ENCODE measurements at regions not wholly inside any gene's neighbourhood (a gene's known extent, or its start where the extent isn't known, plus 50 kb on each side); places are given as distances from the start of the nearest gene placed in this dataset.

GRCh38 chr3:194076475-194076874 lies 59.5 kb upstream of the HES1 start:
- 83 to 94% (median 86%) methylated on average over 7 of the region's 7 CpGs for WGBS, 5 donors
- no peak for DNase-seq
- Histone ChIP-seq H3K27ac (no peak overlapping the region), H3K4me1 (peaks cover 3 to 15% (median 9%) of the 10 kb centered on the region in 6 donors), H3K36me3 (no peaks in the 10 kb centered on the region), H3K27me3 (replicated peaks in 1 of 7) (peaks cover 0 to 15% (median 0%) of the 10 kb centered on the region in 7 donors), H3K4me3 (no peak overlapping the region), H3K9me3 (no peaks in the 10 kb centered on the region)
- TF ChIP-seq POLR2A (IDR thresholded peaks at IDR 0.05) (no peak), CTCF (IDR thresholded peaks at IDR 0.05 in 8 of 11, conservative IDR thresholded peaks at IDR 0.05 in 3 of 11) (no peak), POLR2AphosphoS5 (IDR thresholded peaks at IDR 0.05) (no peak)
- intact Hi-C loops (cut with DNase I; ENCODE audit: low total_unique reads) = no loop called here

- Histone ChIP-seq H3K4me3 (no peak overlapping the region), H3K4me1 (peaks cover 0 to 19% (median 10%) of the 10 kb centered on the region in 6 donors), H3K36me3 (no peaks in the 10 kb centered on the region), H3K27ac (no peak overlapping the region), H3K27me3 (replicated peaks in 1 of 7) (peaks cover 0 to 3% (median 0%) of the 10 kb centered on the region in 7 donors), H3K9me3 (no peaks in the 10 kb centered on the region)
- WGBS, 5 donors = 79 to 89% (median 82%) methylated on average over 2 of the region's 2 CpGs
- no peak for DNase-seq
- TF ChIP-seq CTCF (IDR thresholded peaks at IDR 0.05 in 8 of 11, conservative IDR thresholded peaks at IDR 0.05 in 3 of 11) (no peak), POLR2AphosphoS5 (IDR thresholded peaks at IDR 0.05) (no peak)
- intact Hi-C loops (cut with DNase I; ENCODE audit: low total_unique reads) = no loop called here
These were observed 58.3 kb upstream of the HES1 start for GRCh38 chr3:194077602-194078001.

- TF ChIP-seq POLR2A (IDR thresholded peaks at IDR 0.05) = no peak
- no peak for TF ChIP-seq POLR2AphosphoS5 (IDR thresholded peaks at IDR 0.05)
- TF ChIP-seq CTCF (IDR thresholded peaks at IDR 0.05 in 8 of 11, conservative IDR thresholded peaks at IDR 0.05 in 3 of 11) = no peak
- H3K27ac ChIP-seq = no peak overlapping the region
- H3K9me3 ChIP-seq = no peaks in the 10 kb centered on the region
- intact Hi-C loops (cut with DNase I; ENCODE audit: low total_unique reads) = no loop called here
- H3K27me3 ChIP-seq (replicated peaks in 1 of 7) = no peaks in the 10 kb centered on the region
- H3K4me3 ChIP-seq = no peak overlapping the region
- WGBS, 5 donors = 59 to 76% (median 64%) methylated on average over 8 of the region's 8 CpGs
- peaks cover 0 to 25% (median 16%) of the 10 kb centered on the region in 6 donors for H3K4me1 ChIP-seq
- H3K36me3 ChIP-seq = no peaks in the 10 kb centered on the region
- DNase-seq = no peak
These were observed 57.7 kb upstream of the HES1 start for GRCh38 chr3:194078045-194078821.

- no peak for TF ChIP-seq POLR2AphosphoS5 (IDR thresholded peaks at IDR 0.05)
- TF ChIP-seq CTCF (IDR thresholded peaks at IDR 0.05 in 8 of 11, conservative IDR thresholded peaks at IDR 0.05 in 3 of 11) = no peak
- no peak for TF ChIP-seq POLR2A (IDR thresholded peaks at IDR 0.05)
These were observed 56.2 kb upstream of the HES1 start for GRCh38 chr3:194079702-194080172.

More at GRCh38 chr3:194079702-194080172, 56.2 kb upstream of the HES1 start:
- Histone ChIP-seq H3K4me1 (peaks cover 0 to 35% (median 19%) of the 10 kb centered on the region in 6 donors), H3K4me3 (no peak overlapping the region), H3K27ac (no peak overlapping the region), H3K36me3 (no peaks in the 10 kb centered on the region), H3K27me3 (replicated peaks in 1 of 7) (no peaks in the 10 kb centered on the region), H3K9me3 (no peaks in the 10 kb centered on the region)
- 70 to 78% (median 77%) methylated on average over 14 of the region's 14 CpGs for WGBS, 5 donors
- intact Hi-C loops (cut with DNase I; ENCODE audit: low total_unique reads) = no loop called here
- no peak for DNase-seq
